ENCODE measurements at regions not wholly inside any gene's neighbourhood (a gene's known extent, or its start where the extent isn't known, plus 50 kb on each side); places are given as distances from the start of the nearest gene placed in this dataset.

DNA sequence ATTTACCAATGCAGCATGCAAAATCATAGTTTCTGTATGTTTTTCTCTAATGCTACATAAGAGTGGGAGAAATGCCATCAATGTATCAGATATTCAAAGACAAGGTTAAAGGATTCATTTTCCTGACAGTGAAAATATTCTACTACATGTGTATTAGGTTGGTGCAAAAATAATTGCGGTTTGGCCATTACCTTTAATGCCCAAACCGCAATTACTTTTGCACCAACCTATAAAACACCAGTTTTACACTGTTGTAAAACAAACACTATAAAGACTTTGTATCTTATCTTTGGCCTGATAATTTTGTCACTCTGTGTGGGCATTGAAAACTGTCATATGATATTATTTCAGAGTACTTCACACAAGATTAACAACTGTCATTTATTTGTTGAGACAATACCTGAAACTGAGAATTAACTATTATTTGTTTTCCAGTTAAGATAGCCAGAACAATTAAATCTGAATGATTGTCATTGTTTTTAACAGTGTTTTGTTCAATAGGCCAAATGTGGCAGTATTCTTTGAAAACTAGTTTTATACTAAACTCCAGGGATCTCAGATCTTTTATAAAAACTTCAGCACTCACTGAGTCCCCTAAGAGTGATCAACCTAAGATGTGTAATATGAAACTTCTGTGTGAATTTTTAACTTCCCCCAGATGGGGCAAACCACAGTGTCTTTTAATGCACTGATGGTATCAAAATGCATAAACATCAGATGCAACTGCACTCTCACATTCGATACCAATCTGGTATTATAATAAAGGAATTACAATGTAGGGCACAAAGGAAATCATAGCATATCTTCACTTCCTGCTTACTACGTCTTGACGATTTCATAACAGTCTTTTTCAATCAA, 53.8 kb upstream of the FBN2 start:
- no peak for DNase-seq (ENCODE audit: low read depth)

DNA sequence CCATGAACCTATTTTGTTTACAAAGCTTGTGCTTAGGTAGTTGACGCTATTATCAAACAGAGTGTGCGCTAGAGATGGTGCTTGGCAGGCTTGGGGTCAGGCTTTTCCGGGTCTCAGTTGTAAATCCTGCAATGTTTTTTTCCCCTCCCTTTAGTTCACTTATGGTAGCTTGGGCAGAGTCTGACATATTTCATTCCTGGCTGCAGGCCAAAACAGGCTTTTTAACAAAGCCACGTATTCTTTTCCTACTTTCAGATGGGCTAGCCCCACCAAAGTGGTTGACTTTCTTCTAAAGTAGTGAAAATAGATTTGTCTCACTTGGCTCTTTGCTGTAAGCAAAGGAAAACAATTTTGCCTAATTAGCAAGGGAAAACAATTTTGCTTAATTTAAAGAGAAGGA, 58.0 kb upstream of the FBN2 start:
- DNase-seq (ENCODE audit: low read depth): peak; percentile 4

DNA sequence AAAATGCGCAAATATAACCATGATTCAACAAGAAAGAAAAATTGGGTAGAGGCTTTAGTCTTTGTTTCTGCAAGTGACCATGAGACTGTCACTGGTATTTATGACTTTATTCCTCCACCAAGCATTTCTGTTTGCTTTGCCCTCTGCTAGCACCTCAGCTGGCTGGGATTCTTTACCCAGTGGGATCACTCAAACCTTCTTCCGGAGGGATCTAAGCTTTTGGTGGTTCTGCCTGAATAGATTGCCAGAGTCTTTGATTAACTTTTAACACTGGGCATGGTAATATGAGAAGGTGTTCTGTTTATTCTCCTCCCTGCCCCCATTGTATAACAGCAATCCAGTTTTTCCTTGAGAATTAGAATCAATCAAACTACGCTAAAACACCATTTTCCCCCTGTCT, 59.1 kb upstream of the FBN2 start:
- DNase-seq (ENCODE audit: low read depth): no peak

DNA sequence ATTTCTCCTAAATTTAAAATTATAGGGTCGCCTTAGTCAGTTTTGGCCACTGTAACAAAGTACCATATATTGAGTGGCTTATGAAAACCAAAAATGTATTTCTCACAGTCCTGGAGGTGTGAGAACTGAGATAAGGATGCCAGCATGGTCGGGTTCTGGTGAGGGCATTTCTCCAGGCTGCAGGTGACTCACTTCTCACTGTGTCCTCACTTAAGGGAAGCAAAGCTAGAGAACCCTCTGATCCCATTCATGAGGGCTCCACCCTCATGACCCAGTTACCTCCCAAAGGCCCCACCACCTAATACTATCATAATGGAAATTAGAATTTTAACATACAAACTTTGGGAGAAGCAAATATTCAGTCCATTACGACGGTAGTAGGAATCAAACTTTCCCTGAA, 75.1 kb upstream of the FBN2 start:
- DNase-seq (ENCODE audit: low read depth): no peak

DNA sequence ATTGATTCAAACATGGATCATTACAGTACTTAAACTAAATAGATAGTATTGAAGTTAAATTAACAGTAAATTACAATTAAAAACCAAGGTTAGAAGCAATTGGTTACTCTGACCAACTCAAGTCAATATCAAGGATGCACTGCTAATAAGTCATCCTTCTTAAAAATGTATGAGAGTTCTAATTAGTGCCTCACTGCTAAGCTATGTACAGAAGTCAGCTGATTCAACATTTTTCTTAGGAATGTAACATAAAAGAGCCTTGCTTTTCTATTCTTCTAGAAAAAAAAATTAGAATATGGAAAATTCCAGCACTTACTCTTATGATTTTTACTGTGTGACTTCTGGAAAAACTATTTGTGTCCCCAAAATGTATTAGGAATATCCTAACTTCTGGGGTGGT, 75.7 kb upstream of the FBN2 start:
- no peak for DNase-seq (ENCODE audit: low read depth)

- no peak for DNase-seq (ENCODE audit: low read depth)
Measured at GRCh38 chr5:128615578-128615977, 77.5 kb upstream of the FBN2 start.

- DNase-seq (ENCODE audit: low read depth): no peak
Measured at GRCh38 chr5:128626536-128627090, 88.6 kb upstream of the FBN2 start.

GRCh38 chr5:128627939-128628338, 89.9 kb upstream of the FBN2 start:
- DNase-seq (ENCODE audit: low read depth): no peak

- DNase-seq (ENCODE audit: low read depth): no peak
Measured at GRCh38 chr5:128629157-128629556, 91.1 kb upstream of the FBN2 start.

- no peak for DNase-seq (ENCODE audit: low read depth)
Measured at GRCh38 chr5:128630121-128630520, 92.1 kb upstream of the FBN2 start.

DNA sequence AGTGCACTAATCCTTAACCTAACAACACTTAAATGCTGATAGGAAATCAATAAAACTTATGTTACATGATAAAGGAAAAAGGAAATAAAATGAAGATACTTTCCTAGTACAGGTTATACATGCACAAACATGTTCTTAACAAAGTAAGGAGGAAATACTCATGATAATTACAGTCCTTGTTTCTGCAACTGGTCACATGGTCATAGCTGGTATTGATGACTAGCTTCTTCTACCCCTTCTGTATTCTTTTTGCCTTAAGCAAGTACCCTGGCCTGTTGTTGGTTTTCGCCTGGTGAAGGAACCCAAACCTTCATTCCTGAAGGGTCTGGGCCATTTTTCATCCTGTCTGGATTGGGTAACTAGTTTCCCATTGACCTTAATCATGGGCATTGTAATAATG, 93.7 kb upstream of the FBN2 start:
- no peak for DNase-seq (ENCODE audit: low read depth)

GRCh38 chr5:128632264-128632663, 94.2 kb upstream of the FBN2 start:
- no peak for DNase-seq (ENCODE audit: low read depth)

GRCh38 chr5:128633901-128634300, 95.9 kb upstream of the FBN2 start:
- DNase-seq (ENCODE audit: low read depth): no peak

- no peak for DNase-seq (ENCODE audit: low read depth)
Measured at GRCh38 chr5:128635379-128635778, 97.3 kb upstream of the FBN2 start.

DNA sequence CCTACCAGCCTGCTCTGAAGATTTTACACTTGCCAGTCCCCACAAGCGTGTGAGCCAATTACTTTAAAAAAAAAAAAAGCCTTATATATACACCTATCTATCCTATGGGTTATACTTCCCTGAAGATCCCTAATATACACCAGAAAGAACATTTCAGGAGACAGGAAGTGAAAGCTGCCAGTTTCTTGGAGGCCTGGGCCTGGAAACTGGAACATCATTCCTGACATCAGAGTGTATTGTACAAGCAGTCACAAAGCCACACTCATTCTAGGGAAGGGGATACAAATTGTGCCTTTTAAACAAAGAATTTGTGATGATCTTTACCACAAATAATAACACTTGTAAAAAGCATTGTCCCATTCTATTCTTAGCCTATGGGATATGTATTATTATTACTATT, 98.3 kb upstream of the FBN2 start:
- no peak for DNase-seq (ENCODE audit: low read depth)

- DNase-seq (ENCODE audit: low read depth): no peak
Measured at GRCh38 chr5:128637031-128637430, 99.0 kb upstream of the FBN2 start.

DNA sequence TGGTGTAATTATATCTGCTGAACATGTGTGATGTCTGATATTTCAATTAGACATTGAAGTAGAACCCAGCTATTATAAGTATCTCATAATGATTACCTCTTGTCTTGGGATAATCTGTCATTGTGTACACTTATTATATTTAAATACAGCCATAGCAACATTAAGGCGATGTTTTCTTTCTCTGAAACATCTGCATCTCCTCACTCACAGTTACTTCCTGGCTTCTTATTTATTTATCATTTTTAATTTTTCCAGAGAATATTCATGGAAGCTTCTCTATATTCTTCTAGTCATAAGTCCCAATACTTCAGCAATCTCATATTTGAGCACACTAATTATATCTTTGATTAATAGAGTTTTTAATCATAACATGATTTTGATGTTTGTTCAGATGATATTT, 103.8 kb upstream of the FBN2 start:
- no peak for DNase-seq (ENCODE audit: low read depth)

GRCh38 chr5:128644863-128645262, 106.8 kb upstream of the FBN2 start:
- DNase-seq (ENCODE audit: low read depth): no peak

DNA sequence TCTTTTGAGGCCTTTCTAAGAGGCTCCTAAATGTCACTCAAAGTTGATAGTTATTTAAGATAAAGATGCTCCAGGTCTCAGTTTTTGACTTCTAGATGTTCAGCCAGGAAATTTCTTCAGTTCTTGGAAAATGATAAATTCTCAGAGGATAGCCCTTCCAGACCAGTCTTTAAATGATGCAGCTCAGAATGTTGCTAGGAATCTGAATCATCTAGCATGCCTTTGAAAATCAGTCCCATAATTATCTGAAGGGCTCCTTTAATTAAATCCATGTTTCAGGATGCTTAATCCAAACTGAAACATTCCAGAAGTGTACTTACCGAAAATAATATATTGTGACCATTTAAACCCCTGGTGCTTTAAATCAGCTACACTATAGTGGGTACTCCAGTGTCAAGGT, 107.5 kb upstream of the FBN2 start:
- no peak for DNase-seq (ENCODE audit: low read depth)

DNA sequence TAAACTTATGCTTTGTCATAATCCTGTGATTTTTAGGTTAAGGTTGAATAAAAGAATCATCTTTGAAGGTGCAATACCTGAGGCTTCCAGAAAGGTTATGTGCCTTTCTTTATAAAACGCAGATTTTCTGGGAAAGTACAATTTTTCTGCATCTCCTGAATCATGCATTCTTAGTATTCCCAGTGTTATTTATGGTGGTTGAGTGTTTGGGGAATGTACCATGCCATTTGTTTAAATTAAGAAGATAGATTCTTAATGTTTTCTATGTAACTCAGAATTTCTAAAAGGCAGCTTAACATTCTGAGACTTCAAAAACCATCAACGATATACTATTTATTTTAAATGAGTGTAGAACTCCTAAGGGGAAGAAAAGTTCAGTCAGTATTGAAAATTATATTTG, 108.1 kb upstream of the FBN2 start:
- DNase-seq (ENCODE audit: low read depth): no peak

DNA sequence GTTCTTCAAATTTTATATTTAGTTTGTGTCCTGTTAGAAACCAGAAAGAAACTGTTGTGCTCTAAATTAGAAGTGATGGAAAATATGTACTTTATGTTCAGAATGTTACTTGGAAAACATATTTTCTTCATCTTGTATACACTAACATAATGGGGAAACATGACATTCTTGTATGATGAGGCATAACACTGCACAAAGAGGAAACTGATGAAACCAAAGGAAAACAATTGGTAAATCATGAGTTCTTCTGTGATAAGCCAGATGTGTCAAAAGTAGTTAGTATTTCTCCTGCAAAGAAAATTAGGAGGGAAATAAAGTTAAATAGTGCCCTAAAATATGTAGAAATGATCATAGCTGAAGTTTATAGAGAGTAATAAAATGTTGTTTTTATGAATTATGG, 111.1 kb upstream of the FBN2 start:
- DNase-seq (ENCODE audit: low read depth): no peak

DNA sequence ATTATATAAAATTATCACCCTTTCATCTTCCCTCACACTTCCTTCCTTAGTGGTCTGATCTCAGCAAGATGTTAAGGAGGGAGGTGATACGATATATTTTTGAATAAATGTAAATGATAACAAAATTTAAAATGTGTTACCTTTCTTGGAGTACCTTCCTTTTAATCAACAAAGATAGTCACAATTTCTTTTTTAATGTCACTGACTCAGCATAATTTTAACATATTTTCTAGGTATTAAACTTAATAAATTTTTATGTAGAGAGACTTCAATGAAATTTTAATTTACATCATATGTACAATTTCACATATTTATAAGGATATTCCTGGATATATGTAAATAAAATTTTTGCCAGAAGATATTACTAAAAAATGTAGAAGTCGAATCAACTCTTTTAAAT, 125.0 kb upstream of the FBN2 start:
- no peak for DNase-seq (ENCODE audit: low read depth)

- no peak for DNase-seq (ENCODE audit: low read depth)
Measured at GRCh38 chr5:128665747-128666355, 127.8 kb upstream of the FBN2 start.
